Vagina (tissue), 2 donors: ENCODE measurements at regions not wholly inside any gene's neighbourhood (a gene's known extent, or its start where the extent isn't known, plus 50 kb on each side); places are given as distances from the start of the nearest gene placed in this dataset.

Experiments
- POLR2A ChIP-seq, 2 donors: fragments of 450-650 bp; IDR thresholded peaks; one replicate each; pipeline ENCODE4 v1.6.1; 2017; ENCODE audit warnings: antibody characterized with exemption in 2 of 2, mild to moderate bottlenecking in 2 of 2, moderate library complexity in 2 of 2
- POLR2AphosphoS5 ChIP-seq, 2 donors: sonication (generic); formaldehyde crosslinking; IDR thresholded peaks; one replicate each; pipeline ENCODE4 v1.9.0; 2017; ENCODE audit warnings: antibody characterized with exemption in 2 of 2, mild to moderate bottlenecking in 2 of 2, low read depth in 1 of 2; ENCODE audit not compliant: insufficient read depth in 1 of 2
- TF ChIP-seq, protein P1 (sequence below), 3 experiments: fragments of 450-650 bp in 2 of 3; fragments of 200-600 bp in 1 of 3; sonication (generic) in 1 of 3; IDR thresholded peaks; one replicate each; pipeline ENCODE4 v1.5.1; 2017 to 2019; ENCODE audit warnings: antibody characterized with exemption in 3 of 3, mild to moderate bottlenecking in 2 of 3, moderate library complexity in 2 of 3

DNA sequence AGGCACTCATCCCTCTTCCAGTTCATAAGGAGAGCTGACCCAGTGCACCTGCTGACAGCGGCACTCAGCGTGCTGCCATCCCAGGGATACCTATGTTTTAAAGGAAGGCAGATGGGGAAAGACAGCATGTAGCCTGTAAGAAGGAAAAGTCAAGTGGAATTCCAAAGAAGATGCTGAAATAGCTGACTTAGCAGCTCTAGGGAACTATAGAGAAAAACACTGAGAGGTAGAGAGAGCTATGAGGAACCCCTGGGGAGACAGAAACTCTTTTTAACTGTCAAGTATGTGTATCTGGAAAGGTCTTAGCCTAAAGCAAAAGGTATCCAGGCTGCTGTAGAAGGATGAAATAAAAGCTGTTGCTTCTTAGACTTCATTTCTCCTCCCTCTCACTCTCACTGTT is 113.4 kb upstream of the BCL6 start:
- TF ChIP-seq, protein P1, sequence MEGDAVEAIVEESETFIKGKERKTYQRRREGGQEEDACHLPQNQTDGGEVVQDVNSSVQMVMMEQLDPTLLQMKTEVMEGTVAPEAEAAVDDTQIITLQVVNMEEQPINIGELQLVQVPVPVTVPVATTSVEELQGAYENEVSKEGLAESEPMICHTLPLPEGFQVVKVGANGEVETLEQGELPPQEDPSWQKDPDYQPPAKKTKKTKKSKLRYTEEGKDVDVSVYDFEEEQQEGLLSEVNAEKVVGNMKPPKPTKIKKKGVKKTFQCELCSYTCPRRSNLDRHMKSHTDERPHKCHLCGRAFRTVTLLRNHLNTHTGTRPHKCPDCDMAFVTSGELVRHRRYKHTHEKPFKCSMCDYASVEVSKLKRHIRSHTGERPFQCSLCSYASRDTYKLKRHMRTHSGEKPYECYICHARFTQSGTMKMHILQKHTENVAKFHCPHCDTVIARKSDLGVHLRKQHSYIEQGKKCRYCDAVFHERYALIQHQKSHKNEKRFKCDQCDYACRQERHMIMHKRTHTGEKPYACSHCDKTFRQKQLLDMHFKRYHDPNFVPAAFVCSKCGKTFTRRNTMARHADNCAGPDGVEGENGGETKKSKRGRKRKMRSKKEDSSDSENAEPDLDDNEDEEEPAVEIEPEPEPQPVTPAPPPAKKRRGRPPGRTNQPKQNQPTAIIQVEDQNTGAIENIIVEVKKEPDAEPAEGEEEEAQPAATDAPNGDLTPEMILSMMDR (IDR thresholded peaks at IDR 0.05), result no peak
- TF ChIP-seq POLR2A (IDR thresholded peaks at IDR 0.05), result no peak
- no peak for TF ChIP-seq POLR2AphosphoS5 (IDR thresholded peaks at IDR 0.05; ENCODE audit: insufficient read depth in 1 of 2, low read depth in 1 of 2)
